ENCODE measurements at regions not wholly inside any gene's neighbourhood (a gene's known extent, or its start where the extent isn't known, plus 50 kb on each side); places are given as distances from the start of the nearest gene placed in this dataset.
"Not testable (repeated sequence)": the region's sequence is repeated elsewhere in the genome, so short reads cannot be mapped to it uniquely, and the experiment has no call there.

- no peak for DNase-seq
Measured at GRCh38 chr14:38973083-38973700, 129.8 kb downstream of the SEC23A start.

- DNase-seq, result no peak
Measured at GRCh38 chr14:38972511-38972910, 130.5 kb downstream of the SEC23A start.

GRCh38 chr14:38971258-38971921 is 131.6 kb downstream of the SEC23A start:
- DNase-seq, result no peak

- DNase-seq, result no peak
Measured at GRCh38 chr14:38964630-38965029, 138.4 kb downstream of the SEC23A start.

- no peak for DNase-seq
Measured at GRCh38 chr14:38960946-38961531, 142.0 kb downstream of the SEC23A start.

GRCh38 chr14:38959021-38959420 is 144.0 kb downstream of the SEC23A start:
- no peak for DNase-seq

GRCh38 chr14:38958589-38958988 is 144.4 kb downstream of the SEC23A start:
- DNase-seq, result no peak

GRCh38 chr14:38951451-38951850 is 151.6 kb downstream of the SEC23A start:
- no peak for DNase-seq

- DNase-seq, result no peak
Measured at GRCh38 chr14:38950676-38951075, 152.4 kb downstream of the SEC23A start.

GRCh38 chr14:38948576-38948975 is 154.5 kb downstream of the SEC23A start:
- no peak for DNase-seq

- DNase-seq, result no peak
Measured at GRCh38 chr14:38948171-38948570, 154.9 kb downstream of the SEC23A start.

GRCh38 chr14:38947343-38947742 is 155.7 kb downstream of the SEC23A start:
- DNase-seq, result no peak

GRCh38 chr14:38944691-38945090 is 158.3 kb downstream of the SEC23A start:
- no peak for DNase-seq

- no peak for DNase-seq
Measured at GRCh38 chr14:38941488-38941887, 161.5 kb downstream of the SEC23A start.

- DNase-seq, result not testable (repeated sequence)
Measured at GRCh38 chr14:38932653-38933000, 170.4 kb downstream of the SEC23A start.

GRCh38 chr14:38931969-38932652 is 170.9 kb downstream of the SEC23A start:
- DNase-seq, result no peak

GRCh38 chr14:38930898-38931297 is 172.1 kb downstream of the SEC23A start:
- no peak for DNase-seq

- no peak for DNase-seq
Measured at GRCh38 chr14:38930022-38930421, 173.0 kb downstream of the SEC23A start.

- no peak for DNase-seq
Measured at GRCh38 chr14:38929416-38929815, 173.6 kb downstream of the SEC23A start.

GRCh38 chr14:38921893-38922292 is 181.1 kb downstream of the SEC23A start:
- DNase-seq, result not testable (repeated sequence)

GRCh38 chr14:38915125-38915524 is 187.9 kb downstream of the SEC23A start:
- DNase-seq, result no peak

- no peak for DNase-seq
Measured at GRCh38 chr14:38910092-38910491, 192.9 kb downstream of the SEC23A start.

- DNase-seq, result no peak
Measured at GRCh38 chr14:38904959-38905358, 198.1 kb downstream of the SEC23A start.

- DNase-seq, result no peak
Measured at GRCh38 chr14:38901791-38902190, 201.2 kb downstream of the SEC23A start.
